GM12874 (cell line): ENCODE measurements at regions not wholly inside any gene's neighbourhood (a gene's known extent, or its start where the extent isn't known, plus 50 kb on each side); places are given as distances from the start of the nearest gene placed in this dataset.

Source experiments
- CTCF ChIP-seq: IDR thresholded peaks from 2 replicates; pipeline ENCODE4 v1.5.1; 2011; ENCODE audit warnings: low read depth, mild to moderate bottlenecking, control low read depth, low read length, moderate library complexity; ENCODE audit not compliant: insufficient read depth

GRCh38 chr2:19720306-19720705, 181.5 kb downstream of the TTC32 start:
- TF ChIP-seq CTCF, result no peak

GRCh38 chr2:19719540-19719939, 182.2 kb downstream of the TTC32 start:
- no peak for TF ChIP-seq CTCF

GRCh38 chr2:19717446-19717845, 184.3 kb downstream of the TTC32 start:
- TF ChIP-seq CTCF, result no peak

GRCh38 chr2:19714926-19715325, 186.9 kb downstream of the TTC32 start:
- no peak for TF ChIP-seq CTCF

GRCh38 chr2:19712850-19713249, 188.9 kb downstream of the TTC32 start:
- TF ChIP-seq CTCF, result no peak

- no peak for TF ChIP-seq CTCF
Observed at GRCh38 chr2:19711470-19712372, 190.1 kb downstream of the TTC32 start.

GRCh38 chr2:19710230-19710629, 191.6 kb downstream of the TTC32 start:
- no peak for TF ChIP-seq CTCF
